Sigmoid colon (tissue), 6 donors: ENCODE measurements at regions not wholly inside any gene's neighbourhood (a gene's known extent, or its start where the extent isn't known, plus 50 kb on each side); places are given as distances from the start of the nearest gene placed in this dataset.

Experiments
- DNase-seq: peaks from one replicate; pipeline ENCODE4 v3.0.0-alpha.2; 2019
- H3K27ac ChIP-seq, 4 donors: fragments of 200-600 bp; sonication (generic); one replicate each; pipeline ENCODE4 v1.5.1; 2016 to 2019; ENCODE audit warnings: mild to moderate bottlenecking in 1 of 4
- H3K27me3 ChIP-seq, 3 donors: fragments of 200-600 bp; sonication (generic); one replicate each; pipeline ENCODE4 v1.5.1; 2019; ENCODE audit warnings: mild to moderate bottlenecking in 1 of 3
- H3K36me3 ChIP-seq, 4 donors: fragments of 200-600 bp; sonication (generic); one replicate each; pipeline ENCODE4 v1.5.1; 2016 to 2019
- H3K4me1 ChIP-seq, 4 donors: fragments of 200-600 bp; sonication (generic); one replicate each; pipeline ENCODE4 v1.5.1; 2017 to 2019
- H3K4me3 ChIP-seq, 4 donors: fragments of 200-600 bp; sonication (generic); one replicate each; pipeline ENCODE4 v1.5.1; 2017 to 2019; ENCODE audit warnings: mild to moderate bottlenecking in 2 of 4, moderate library complexity in 1 of 4
- H3K9me3 ChIP-seq, 4 donors: fragments of 200-600 bp in 3 of 4; sonication (generic) in 3 of 4; one replicate each; pipeline versions ENCODE4 v1.5.1 to v1.6.1; 2013 to 2019
- EP300 ChIP-seq, 4 donors: sonication (generic); formaldehyde crosslinking; IDR thresholded peaks; one replicate each; pipeline ENCODE4 v1.6.1; 2017; ENCODE audit warnings: antibody characterized with exemption in 4 of 4
- POLR2A ChIP-seq, 2 donors: fragments of 450-650 bp; IDR thresholded peaks; one replicate each; pipeline ENCODE4 v1.6.1; 2016; ENCODE audit warnings: antibody characterized with exemption in 2 of 2, mild to moderate bottlenecking in 2 of 2, moderate library complexity in 2 of 2
- POLR2AphosphoS5 ChIP-seq, 4 donors: sonication (generic); formaldehyde crosslinking; IDR thresholded peaks; one replicate each; pipeline ENCODE4 v1.6.1; 2017; ENCODE audit warnings: antibody characterized with exemption in 4 of 4
- WGBS, 2 donors: extraction: QIAGEN DNeasy Blood & Tissue Kit; methylation state at CpG; one replicate each; pipeline ENCODE4 v1.1.7; 2013; 5-methylcytosine and 5-hydroxymethylcytosine counted together
- intact Hi-C: fragments of 100-400 bp; cut with DNase I; formaldehyde crosslinking; loops from one replicate; pipeline ENCODE4 v1.15.1; 2023
- TF ChIP-seq, protein P1 (sequence below), 4 experiments: fragments of 450-650 bp in 3 of 4; fragments of 200-600 bp in 1 of 4; IDR thresholded peaks; one replicate each; pipeline ENCODE4 v1.5.1; 2016 to 2019; ENCODE audit warnings: antibody characterized with exemption in 4 of 4, mild to moderate bottlenecking in 3 of 4, moderate library complexity in 2 of 4
- donor health status: healthy with polysubstance abuse.
- donor health status: healthy.

DNA sequence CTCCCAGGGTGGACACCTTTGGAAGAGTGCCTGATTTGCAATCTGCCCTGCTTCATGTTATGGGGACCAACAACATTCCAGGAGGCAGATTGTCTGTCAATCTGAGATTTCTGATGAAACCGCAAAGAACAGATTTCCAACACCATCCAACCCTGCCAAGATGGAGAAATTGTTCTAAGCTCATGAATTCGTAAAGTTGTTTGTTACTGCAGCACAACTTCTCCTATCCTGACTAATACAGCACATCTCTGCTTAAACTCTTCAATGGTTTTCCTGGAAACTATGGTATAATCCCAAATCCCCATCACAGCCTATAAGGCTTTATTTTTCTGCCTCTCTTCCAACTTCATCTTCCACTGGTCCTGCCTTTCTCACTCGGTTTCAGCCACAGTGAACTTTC, 210.3 kb upstream of the TSHZ3 start:
- Histone ChIP-seq H3K9me3 (no peaks in the 10 kb centered on the region), H3K4me1 (peaks cover 0 to 16% (median 8%) of the 10 kb centered on the region in 4 donors), H3K27me3 (no peaks in the 10 kb centered on the region), H3K36me3 (no peaks in the 10 kb centered on the region), H3K27ac (no peak overlapping the region), H3K4me3 (no peak overlapping the region)
- TF ChIP-seq POLR2AphosphoS5 (IDR thresholded peaks at IDR 0.05) = no peak
- TF ChIP-seq EP300 (IDR thresholded peaks at IDR 0.05) = no peak
- TF ChIP-seq, protein P1, sequence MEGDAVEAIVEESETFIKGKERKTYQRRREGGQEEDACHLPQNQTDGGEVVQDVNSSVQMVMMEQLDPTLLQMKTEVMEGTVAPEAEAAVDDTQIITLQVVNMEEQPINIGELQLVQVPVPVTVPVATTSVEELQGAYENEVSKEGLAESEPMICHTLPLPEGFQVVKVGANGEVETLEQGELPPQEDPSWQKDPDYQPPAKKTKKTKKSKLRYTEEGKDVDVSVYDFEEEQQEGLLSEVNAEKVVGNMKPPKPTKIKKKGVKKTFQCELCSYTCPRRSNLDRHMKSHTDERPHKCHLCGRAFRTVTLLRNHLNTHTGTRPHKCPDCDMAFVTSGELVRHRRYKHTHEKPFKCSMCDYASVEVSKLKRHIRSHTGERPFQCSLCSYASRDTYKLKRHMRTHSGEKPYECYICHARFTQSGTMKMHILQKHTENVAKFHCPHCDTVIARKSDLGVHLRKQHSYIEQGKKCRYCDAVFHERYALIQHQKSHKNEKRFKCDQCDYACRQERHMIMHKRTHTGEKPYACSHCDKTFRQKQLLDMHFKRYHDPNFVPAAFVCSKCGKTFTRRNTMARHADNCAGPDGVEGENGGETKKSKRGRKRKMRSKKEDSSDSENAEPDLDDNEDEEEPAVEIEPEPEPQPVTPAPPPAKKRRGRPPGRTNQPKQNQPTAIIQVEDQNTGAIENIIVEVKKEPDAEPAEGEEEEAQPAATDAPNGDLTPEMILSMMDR (IDR thresholded peaks at IDR 0.05) = no peak
- TF ChIP-seq POLR2A (IDR thresholded peaks at IDR 0.05) = no peak
- WGBS, 2 donors = 92 to 94% methylated on average over 3 of the region's 3 CpGs
- DNase-seq = no peak
- intact Hi-C loops = no loop called here

DNA sequence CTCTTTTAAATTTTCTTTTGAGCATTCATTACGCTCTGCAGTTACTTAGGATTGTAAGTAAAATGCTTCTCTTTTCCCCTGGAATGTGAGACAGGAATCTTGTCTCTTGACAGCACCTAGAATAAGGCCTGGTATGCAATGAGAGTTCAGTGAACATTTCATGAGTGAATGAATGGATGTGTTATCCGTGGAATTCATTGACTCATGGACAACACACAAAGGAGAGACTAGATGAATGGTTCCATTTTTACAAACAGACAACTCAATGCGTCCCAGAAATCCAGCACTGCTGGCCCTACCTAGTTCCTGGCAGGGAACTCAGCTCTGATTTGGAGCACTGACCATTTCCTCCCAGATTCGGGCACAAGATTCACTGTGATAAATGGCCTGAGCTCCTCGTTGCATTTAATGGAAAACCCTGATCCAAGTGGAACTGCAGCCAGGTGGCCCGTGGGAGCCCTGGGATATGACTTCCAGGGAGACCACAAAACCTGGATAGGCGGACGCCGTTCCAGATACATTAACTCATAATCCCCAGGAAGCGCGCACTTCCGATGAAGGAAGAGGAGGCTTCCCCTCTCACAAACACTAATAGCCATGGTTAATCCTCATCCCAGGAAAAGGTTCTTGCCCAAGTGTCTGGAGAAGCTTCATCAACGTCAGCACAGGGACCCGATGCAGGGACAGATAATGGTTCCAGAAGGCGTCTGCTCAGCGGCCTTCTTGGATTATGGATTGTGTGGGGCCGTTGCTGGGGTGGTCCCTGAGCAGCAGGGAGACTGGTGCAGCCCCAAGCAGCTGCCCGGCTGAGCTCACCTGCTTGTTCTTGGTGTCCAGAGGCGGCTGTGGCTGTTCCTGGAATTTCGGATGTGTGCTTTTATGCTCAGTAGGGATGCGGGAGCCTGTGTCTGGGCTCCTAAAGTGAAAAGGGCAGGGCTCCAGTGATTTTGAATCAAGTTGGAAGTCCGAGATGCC, 211.1 kb upstream of the TSHZ3 start:
- H3K36me3 ChIP-seq = no peaks in the 10 kb centered on the region
- WGBS, 2 donors = 74 to 78% methylated on average over 22 of the region's 22 CpGs
- H3K27me3 ChIP-seq = no peaks in the 10 kb centered on the region
- H3K27ac ChIP-seq = no peak overlapping the region
- peak; percentile 35 for DNase-seq
- H3K9me3 ChIP-seq = no peaks in the 10 kb centered on the region
- H3K4me3 ChIP-seq = no peak overlapping the region
- TF ChIP-seq POLR2AphosphoS5 (IDR thresholded peaks at IDR 0.05) (no peak), EP300 (IDR thresholded peaks at IDR 0.05) (no peak), POLR2A (IDR thresholded peaks at IDR 0.05) (no peak)
- TF ChIP-seq, protein P1 (IDR thresholded peaks at IDR 0.05) = no peak
- intact Hi-C loops = no loop called here
- peaks cover 0 to 16% (median 8%) of the 10 kb centered on the region in 4 donors for H3K4me1 ChIP-seq

DNA sequence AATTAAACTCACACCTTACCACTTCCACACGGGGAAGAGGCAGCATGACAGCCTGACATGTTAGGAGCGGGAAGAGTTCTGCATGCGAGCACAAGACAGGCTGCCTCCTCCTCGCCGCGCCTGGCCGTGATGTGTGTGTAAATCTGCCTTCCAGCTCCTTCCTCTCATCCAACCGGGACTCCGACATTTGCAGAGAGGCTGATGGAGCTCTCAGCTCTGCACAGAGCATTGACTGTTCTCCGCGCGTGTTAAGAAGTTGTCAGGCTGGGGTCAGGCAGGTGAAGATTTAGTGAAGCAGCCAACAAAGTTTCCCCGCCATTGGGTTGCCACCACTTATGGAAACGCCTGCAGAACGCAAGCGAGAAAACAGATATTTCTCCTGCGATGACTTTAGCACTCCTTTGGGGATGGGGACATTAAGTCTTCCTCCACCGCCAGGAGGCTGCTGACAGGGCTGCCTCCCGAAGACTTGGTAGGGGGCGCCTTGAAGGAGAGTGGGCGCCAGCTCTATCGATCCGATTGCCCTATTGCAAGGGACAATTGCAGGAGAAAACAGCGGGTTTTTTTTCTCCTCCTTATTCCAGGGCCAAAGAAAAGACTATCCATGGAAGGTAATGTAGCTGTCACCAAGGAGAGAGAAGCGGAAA, 213.9 kb upstream of the TSHZ3 start:
- no peak for TF ChIP-seq EP300 (IDR thresholded peaks at IDR 0.05)
- no peak for TF ChIP-seq POLR2AphosphoS5 (IDR thresholded peaks at IDR 0.05)
- TF ChIP-seq, protein P1 (IDR thresholded peaks at IDR 0.05) = no peak
- no peak for TF ChIP-seq POLR2A (IDR thresholded peaks at IDR 0.05)
- 86 to 91% methylated on average over 25 of the region's 25 CpGs for WGBS, 2 donors
- DNase-seq = no peak
- intact Hi-C loops = no loop called here
- H3K9me3 ChIP-seq = no peaks in the 10 kb centered on the region
- no peak overlapping the region for H3K4me3 ChIP-seq
- H3K27me3 ChIP-seq = no peaks in the 10 kb centered on the region
- H3K27ac ChIP-seq = no peak overlapping the region
- H3K4me1 ChIP-seq = peaks cover 0 to 16% (median 8%) of the 10 kb centered on the region in 4 donors
- no peaks in the 10 kb centered on the region for H3K36me3 ChIP-seq

DNA sequence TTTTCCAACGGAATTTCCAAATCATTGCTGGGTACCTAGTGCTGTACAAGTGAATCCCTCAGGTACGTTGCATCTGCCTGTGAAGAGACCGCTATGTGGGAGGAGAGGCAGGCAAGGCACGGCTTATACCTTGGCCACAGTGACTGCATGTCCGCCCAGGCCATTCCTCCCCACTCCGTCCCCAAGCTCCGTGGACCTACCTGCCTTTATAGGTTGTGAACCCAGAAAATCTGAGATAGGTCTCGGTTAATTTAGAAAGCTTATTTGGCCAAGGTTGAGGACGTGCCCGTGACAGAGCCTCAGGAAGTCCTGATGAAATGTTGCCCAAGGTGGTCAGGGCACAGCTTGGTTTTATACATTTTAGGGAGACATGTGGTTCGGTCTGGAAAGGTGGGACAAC, 218.5 kb upstream of the TSHZ3 start:
- Histone ChIP-seq H3K4me3 (no peak overlapping the region), H3K27ac (no peak overlapping the region), H3K36me3 (no peaks in the 10 kb centered on the region), H3K9me3 (no peaks in the 10 kb centered on the region), H3K27me3 (no peaks in the 10 kb centered on the region), H3K4me1 (peaks cover 0 to 16% (median 8%) of the 10 kb centered on the region in 4 donors)
- TF ChIP-seq, protein P1 (IDR thresholded peaks at IDR 0.05) = no peak
- TF ChIP-seq EP300 (IDR thresholded peaks at IDR 0.05) (no peak), POLR2A (IDR thresholded peaks at IDR 0.05) (no peak), POLR2AphosphoS5 (IDR thresholded peaks at IDR 0.05) (no peak)
- WGBS, 2 donors = 89 to 92% methylated on average over 11 of the region's 11 CpGs
- intact Hi-C loops = no loop called here
- no peak for DNase-seq
